HCT116 (cell line): ENCODE measurements at regions not wholly inside any gene's neighbourhood (a gene's known extent, or its start where the extent isn't known, plus 50 kb on each side); places are given as distances from the start of the nearest gene placed in this dataset.

ENCODE experiments used
- CTCF ChIP-seq, 3 experiments: fragments of 200-600 bp in 1 of 3; sonication (generic) in 1 of 3; IDR thresholded peaks in 2 of 3; conservative IDR thresholded peaks in 1 of 3; 2 replicates each; pipeline ENCODE4 v1.5.1; 2012 to 2017; ENCODE audit warnings: low read depth in 2 of 3, low read length in 2 of 3, antibody characterized with exemption in 1 of 3, borderline replicate concordance in 1 of 3, control low read depth in 1 of 3, mild to moderate bottlenecking in 1 of 3, mixed read lengths in 1 of 3, mixed run types in 1 of 3, moderate library complexity in 1 of 3; ENCODE audit not compliant: insufficient read depth in 1 of 3
- EZH2phosphoT487 ChIP-seq: fragments of 200-600 bp; IDR thresholded peaks from 2 replicates; pipeline ENCODE4 v1.6.1; 2018; ENCODE audit warnings: antibody characterized with exemption, borderline replicate concordance
- FOSL1 ChIP-seq: IDR thresholded peaks from 2 replicates; pipeline ENCODE4 v1.6.1; 2012; ENCODE audit warnings: low read depth
- JUND ChIP-seq: IDR thresholded peaks from 2 replicates; pipeline ENCODE4 v1.6.1; 2012
- POLR2A ChIP-seq: IDR thresholded peaks from 2 replicates; pipeline ENCODE4 v1.7.0; 2011; ENCODE audit warnings: borderline replicate concordance; ENCODE audit not compliant: insufficient read depth, insufficient read length; ENCODE audit errors: extremely low read depth
- POLR2AphosphoS5 ChIP-seq: IDR thresholded peaks from 2 replicates; pipeline ENCODE4 v1.6.1; 2011; ENCODE audit warnings: mild to moderate bottlenecking, low read depth, low read length, moderate library complexity
- RAD21 ChIP-seq: IDR thresholded peaks from 2 replicates; pipeline ENCODE4 v1.6.1; 2012; ENCODE audit warnings: low read depth, mild to moderate bottlenecking
- SIN3A ChIP-seq: IDR thresholded peaks from 2 replicates; pipeline ENCODE4 v1.6.1; 2012; ENCODE audit warnings: low read depth
- SP1 ChIP-seq: IDR thresholded peaks from 2 replicates; pipeline ENCODE4 v1.6.1; 2012; ENCODE audit warnings: low read depth
- TCF7L2 ChIP-seq: IDR thresholded peaks from 2 replicates; pipeline ENCODE4 v1.7.0; 2011; ENCODE audit warnings: borderline replicate concordance, inconsistent platforms; ENCODE audit not compliant: insufficient read depth, insufficient read length; ENCODE audit errors: extremely low read depth
- ZBTB33 ChIP-seq: IDR thresholded peaks from 2 replicates; pipeline ENCODE4 v1.6.1; 2011; ENCODE audit warnings: mild to moderate bottlenecking, low read length, moderate library complexity; ENCODE audit not compliant: insufficient replicate concordance; ENCODE audit errors: extremely low read depth
- ZFX ChIP-seq: fragments of 450-650 bp; IDR thresholded peaks from 2 replicates; pipeline ENCODE4 v1.6.1; 2017
- ZNF274 ChIP-seq: fragments of 200-500 bp; sonication (Bioruptor generic); IDR thresholded peaks from 2 replicates; pipeline ENCODE4 v1.6.1; 2014; ENCODE audit warnings: mild to moderate bottlenecking, low read depth, low read length, inconsistent platforms

- TF ChIP-seq POLR2AphosphoS5 (no peak), POLR2A (no peak), CTCF (IDR thresholded peaks at IDR 0.05 in 2 of 3, conservative IDR thresholded peaks at IDR 0.05 in 1 of 3; ENCODE audit: borderline replicate concordance in 1 of 3, insufficient read depth in 1 of 3, low read depth in 2 of 3, low read length in 2 of 3) (no peak), FOSL1 (no peak), ZNF274 (no peak), RAD21 (no peak), JUND (no peak), TCF7L2 (no peak), EZH2phosphoT487 (no peak), ZBTB33 (no peak), SP1 (no peak), SIN3A (no peak), ZFX (no peak)
Observed at GRCh38 chr6:150756173-150756572, 109.3 kb upstream of the MTHFD1L start.
